Smooth muscle cell of the brain vasculature (primary cell): ENCODE measurements at regions not wholly inside any gene's neighbourhood (a gene's known extent, or its start where the extent isn't known, plus 50 kb on each side); places are given as distances from the start of the nearest gene placed in this dataset.

Experiments used
- DNase-seq: peaks from one replicate; pipeline ENCODE4 v3.0.0-alpha.2; 2012; ENCODE audit warnings: low read depth, low spot score

DNA sequence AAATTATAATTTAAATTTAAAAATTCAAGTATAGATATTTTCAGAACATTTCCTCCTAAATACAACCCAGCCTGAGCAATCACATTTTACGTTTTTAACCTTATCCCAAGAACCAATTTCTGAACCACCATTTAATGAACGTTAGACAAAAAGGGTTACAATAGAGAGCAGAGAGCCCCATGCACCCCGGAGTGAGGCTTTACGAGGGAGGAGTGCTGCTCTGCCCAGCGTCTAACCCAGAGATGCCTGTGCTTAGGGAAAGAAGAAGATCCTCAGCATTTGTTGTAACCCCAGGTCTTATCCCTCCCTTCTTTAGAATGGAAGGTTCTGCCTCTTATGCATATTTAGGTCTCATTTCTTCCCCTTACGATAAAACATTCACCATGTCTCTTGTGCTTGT lies 169.1 kb downstream of the ICE1 start:
- no peak for DNase-seq

DNA sequence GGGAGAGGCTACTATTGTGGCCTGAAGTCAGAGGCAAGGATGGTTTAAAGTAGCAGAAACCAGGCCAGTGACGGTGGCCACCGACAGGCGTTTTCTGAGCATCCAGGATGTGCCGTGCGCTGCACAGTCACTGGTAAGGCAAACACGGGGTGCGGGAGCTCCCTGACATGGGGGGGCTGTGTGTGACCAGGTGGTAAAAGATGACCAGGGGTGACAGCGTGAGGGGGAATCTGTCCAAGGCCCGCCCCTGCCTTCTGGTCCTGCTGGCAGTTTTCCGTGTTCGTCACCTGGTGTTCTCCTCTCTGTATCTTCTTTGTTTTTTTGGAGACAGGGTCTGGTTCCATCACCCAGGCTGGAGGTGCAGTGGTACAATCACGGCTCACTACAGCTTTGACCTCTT lies 167.4 kb downstream of the ICE1 start:
- no peak for DNase-seq

DNA sequence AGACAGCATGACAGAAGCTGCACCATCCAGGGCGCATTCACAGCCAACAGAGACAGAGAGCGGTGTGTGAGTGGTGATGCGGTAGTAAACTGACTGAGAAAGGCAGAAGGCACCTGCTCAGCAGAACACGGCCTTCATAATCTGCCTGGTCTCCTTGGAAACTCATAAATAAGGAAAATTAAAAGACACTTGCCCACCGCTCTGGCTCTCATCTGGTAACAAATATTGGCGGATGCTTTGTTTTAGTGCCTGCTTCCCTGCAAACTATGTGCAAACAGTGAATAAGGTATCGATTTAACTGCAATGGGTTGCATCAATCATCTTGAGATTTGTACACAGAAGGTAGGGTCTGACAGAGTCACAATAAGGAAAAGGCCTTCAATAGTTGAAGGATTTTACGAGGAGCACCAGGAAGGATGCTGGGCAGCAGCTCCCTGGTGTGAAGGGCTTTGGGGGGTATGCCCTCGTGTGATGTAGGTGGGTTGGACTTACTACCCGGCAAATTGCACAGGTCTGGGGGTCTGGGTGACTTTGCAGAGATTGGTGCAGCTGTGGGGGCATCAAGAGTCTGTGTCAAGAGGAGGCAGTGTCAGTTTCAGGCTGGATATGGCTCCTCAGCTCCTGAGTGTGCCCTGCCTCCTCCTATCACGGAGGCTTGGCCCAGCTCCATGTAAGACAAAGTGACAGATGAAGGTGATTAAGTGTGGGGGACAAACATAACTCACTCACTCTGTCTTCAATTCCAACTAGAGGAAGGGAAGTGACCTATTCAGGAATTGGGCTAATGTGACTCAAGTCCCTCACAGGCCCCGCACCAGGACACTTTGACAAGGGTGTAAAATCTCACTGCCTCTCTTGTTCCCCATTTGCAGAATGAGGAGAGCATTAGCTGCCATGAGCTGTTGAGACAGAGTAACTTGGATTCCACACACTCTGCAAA lies 166.7 kb downstream of the ICE1 start:
- DNase-seq = no peak

DNA sequence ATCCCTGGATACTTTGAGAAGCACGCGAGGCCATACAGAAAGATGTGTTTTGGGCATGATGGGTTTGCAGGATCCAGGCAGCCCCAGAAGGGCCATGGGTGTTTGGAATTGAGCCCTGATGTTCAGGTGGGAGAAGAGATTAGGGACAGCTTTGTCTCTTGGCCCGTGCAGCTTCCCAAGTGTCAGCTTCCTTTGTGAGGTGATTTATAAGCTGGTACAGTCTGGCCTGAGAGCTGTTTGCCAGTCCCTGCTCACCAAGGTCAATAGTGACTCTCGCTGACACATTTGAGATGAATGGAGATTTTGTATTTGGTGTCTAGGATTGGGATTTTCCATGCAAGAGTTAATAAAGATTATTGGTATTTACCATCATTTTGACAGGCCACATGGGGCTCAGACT lies 165.9 kb downstream of the ICE1 start:
- no peak for DNase-seq

DNA sequence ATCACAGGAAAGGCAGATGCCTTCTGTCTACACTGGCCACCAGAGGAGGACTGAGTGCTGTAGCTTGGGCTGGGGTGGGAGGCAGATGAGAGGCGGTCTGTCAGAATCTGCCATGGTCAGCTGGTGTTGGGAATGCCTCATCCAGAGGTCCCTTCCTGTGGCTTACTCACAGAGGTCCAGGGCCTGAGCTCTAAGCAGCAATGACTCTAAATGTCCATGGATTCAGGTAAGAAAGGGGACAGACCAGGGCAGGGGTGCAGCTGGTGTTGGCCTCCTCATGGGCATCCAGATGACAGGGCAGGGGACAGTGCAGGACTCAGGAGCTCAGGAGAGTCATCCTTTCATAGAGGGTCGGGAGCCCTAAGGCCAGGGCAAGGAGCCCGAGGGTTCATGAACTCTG lies 165.0 kb downstream of the ICE1 start:
- no peak for DNase-seq

DNA sequence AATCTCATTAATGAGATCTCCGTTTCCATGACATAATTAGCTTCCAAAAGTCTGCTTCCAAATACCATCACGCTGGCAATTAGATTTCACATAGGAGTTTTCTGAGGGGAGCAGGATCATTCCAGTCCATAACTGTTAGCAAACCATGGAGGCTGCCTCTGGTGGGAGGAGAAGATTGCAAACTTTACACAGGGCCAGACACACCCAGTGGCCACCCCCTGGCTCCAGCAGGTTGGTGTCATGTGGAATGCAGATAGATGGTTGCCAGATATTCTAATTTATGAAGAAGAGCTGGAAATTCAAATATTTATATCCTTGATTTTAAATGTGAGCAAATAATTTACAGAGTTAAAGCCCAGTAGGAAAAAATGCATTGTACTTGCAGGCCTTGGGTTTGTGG lies 164.2 kb downstream of the ICE1 start:
- DNase-seq = no peak

GRCh38 chr5:5585751-5586341 lies 163.4 kb downstream of the ICE1 start:
- no peak for DNase-seq

- no peak for DNase-seq
These were observed 162.3 kb downstream of the ICE1 start for GRCh38 chr5:5584751-5585150.

DNA sequence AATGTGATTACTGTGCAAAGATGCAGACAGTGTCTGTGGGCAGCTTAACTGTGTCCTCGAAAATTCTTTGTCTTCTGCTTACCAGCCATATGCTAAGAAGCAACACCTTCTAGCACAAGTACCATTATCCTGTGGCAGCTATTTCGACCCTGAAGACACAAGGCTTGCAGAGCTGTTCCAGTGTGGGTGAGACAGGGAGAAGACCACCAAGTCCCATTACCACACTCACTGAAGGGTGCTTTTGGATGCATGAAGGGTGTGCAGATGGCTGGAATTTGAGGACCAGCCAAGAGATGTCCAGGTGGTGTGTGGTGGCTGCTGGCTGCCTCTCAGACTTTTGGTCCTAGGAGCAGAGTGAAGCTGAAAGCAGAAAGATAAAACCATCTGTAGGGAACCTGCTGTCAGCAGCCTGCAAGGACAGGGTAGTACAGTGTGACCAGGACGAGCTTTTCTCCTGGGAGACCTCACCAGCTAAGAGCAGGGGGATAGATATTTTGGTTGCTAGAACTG lies 161.8 kb downstream of the ICE1 start:
- DNase-seq = no peak

GRCh38 chr5:5583832-5584231 lies 161.4 kb downstream of the ICE1 start:
- no peak for DNase-seq

- no peak for DNase-seq
These were observed 160.7 kb downstream of the ICE1 start for GRCh38 chr5:5583023-5583765.

DNA sequence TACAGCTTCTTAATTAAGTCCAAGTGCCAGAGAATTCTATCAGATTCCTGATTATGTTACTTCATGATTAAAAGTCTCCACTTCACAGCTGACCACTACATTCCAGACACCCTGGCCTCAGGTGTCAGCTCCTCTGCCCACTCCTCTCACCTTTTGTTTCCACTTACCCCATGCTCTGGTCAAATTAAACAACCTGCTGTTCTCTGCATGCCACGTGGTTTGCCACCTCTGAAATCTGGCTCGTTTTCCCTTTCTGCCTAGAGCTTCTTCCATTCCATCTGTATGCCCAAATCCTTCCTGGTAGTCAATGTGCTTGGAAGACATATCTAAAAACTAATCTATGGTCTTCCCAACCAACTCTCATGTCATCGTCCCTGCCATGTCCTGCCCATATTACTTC lies 158.6 kb downstream of the ICE1 start:
- DNase-seq = no peak

DNA sequence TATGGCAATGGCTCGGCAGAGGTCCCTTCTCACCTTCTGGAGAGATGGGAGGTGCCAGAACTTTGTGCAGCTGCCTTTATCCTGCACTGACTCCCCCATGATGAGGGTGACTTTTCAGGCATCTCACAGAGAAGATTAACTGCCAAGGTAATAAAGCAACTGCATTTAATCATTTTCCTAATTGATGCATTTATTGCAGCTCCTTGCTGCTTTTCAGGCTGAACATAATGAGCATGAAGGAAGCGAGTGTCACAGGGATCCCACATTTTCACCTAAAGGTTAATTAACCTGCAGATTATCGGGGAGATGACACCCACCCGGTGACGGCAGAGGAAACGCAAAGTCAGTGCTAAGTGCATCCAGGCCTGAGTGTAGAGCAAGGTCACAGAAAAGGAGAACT lies 154.3 kb downstream of the ICE1 start:
- no peak for DNase-seq

GRCh38 chr5:5575461-5575860 lies 153.0 kb downstream of the ICE1 start:
- no peak for DNase-seq

GRCh38 chr5:5573798-5574380 lies 151.4 kb downstream of the ICE1 start:
- DNase-seq = no peak

- no peak for DNase-seq
These were observed 150.7 kb downstream of the ICE1 start for GRCh38 chr5:5572976-5573797.

- DNase-seq = no peak
These were observed 149.8 kb downstream of the ICE1 start for GRCh38 chr5:5572010-5572865.

DNA sequence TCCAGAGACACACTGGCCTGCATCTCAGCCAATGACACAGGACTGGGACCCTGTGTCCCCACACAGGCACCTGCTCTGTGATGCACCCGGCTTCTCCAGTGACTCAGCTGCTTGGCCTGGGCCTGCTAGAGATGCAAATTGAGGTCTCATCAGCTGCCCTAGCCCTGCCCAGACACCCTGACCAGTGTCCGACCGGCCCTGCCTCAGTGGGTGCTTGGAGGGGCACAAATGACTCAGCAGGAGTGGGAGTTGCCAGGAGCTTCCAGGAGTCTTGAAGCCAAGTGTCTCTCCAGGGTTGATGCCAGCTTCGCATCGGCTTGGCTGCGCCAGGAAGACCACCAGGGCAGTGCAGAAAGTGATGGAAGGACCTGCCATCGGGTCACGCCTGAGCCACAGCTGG lies 148.2 kb downstream of the ICE1 start:
- no peak for DNase-seq

DNA sequence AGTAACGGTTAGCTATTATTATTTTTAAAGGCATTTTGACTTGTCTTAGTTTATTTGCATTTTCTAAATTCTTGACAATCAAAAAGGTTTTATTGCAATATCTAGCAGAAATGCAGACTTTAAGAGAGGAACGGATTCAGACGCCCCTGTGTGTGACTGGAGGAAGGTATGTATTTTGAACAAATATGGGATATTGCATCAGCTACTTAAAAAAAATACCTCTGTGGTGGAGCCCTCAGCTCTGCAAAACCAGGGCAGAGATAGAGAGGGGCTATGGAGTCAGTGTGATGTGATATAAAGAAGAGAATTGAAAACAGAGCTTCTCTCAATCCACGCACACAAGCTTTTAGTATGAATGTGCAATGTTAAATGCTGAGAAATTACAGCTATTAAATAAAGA lies 142.4 kb downstream of the ICE1 start:
- no peak for DNase-seq

DNA sequence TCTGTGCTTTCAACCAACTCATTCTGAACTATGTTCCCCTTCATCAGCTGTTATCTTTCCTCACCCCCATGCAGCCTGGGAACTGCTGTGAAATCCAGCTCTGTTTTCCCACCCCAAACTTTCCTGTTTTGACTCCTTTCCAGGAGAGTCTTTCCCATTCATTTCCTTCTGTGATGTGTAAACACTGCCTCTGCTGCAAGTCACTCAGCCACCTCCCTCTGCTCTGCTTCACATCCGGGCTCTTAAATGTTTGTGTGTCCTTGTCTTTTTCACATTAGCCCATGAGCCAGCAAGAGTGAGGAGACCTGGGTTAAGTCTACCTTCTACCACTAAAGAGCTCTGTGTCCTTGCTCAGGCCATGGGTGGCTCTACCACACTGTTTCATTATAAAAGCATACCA lies 137.5 kb downstream of the ICE1 start:
- no peak for DNase-seq
